ENCODE measurements at regions not wholly inside any gene's neighbourhood (a gene's known extent, or its start where the extent isn't known, plus 50 kb on each side); places are given as distances from the start of the nearest gene placed in this dataset.

- peaks cover 21% of the 10 kb centered on the region for H3K4me1 Mint-ChIP-seq
- ChIA-PET CTCF (no interaction called here), POLR2A (no interaction called here)
- H3K27ac Mint-ChIP-seq: no peak overlapping the region
- no peaks in the 10 kb centered on the region for H3K27me3 Mint-ChIP-seq (ENCODE audit: low read depth)
- TF ChIP-seq E2F5 (CRISPR knock-in tag; IDR thresholded peaks at IDR 0.05): no peak
- TF ChIP-seq AR (CRISPR knock-in tag; IDR thresholded peaks at IDR 0.05): no peak
- no peak for TF ChIP-seq MLX (CRISPR knock-in tag; IDR thresholded peaks at IDR 0.05)
- TF ChIP-seq ETV6 (CRISPR knock-in tag; IDR thresholded peaks at IDR 0.05): no peak
- H3K9me3 Mint-ChIP-seq: peaks cover 21% of the 10 kb centered on the region
- peaks cover 16% of the 10 kb centered on the region for H3K36me3 Mint-ChIP-seq
- no peak for DNase-seq (ENCODE audit: low spot score)
- no peak overlapping the region for H3K4me3 Mint-ChIP-seq
- ATAC-seq: no peak
Observed at GRCh38 chr3:75061806-75062205, 447.3 kb upstream of the CNTN3 start.

GRCh38 chr3:75075158-75075557 is 460.7 kb upstream of the CNTN3 start:
- POLR2A ChIA-PET: no interaction called here
- Mint-ChIP-seq H3K4me3 (no peak overlapping the region), H3K36me3 (no peaks in the 10 kb centered on the region), H3K27ac (no peak overlapping the region), H3K4me1 (no peaks in the 10 kb centered on the region), H3K27me3 (ENCODE audit: low read depth) (no peaks in the 10 kb centered on the region), H3K9me3 (0 out of 2 replicates have a peak, but pooled peaks cover under 1% of the 10 kb centered on the region)
- CTCF ChIA-PET: no interaction called here
- ATAC-seq (no peak), DNase-seq (ENCODE audit: low spot score) (no peak)
- TF ChIP-seq MAX (CRISPR knock-in tag; IDR thresholded peaks at IDR 0.05) (no peak), OVOL2 (CRISPR knock-in tag; IDR thresholded peaks at IDR 0.05; ENCODE audit: borderline replicate concordance) (no peak), NR3C1 (CRISPR knock-in tag; conservative IDR thresholded peaks at IDR 0.05; ENCODE audit: low read depth) (no peak), CREM (CRISPR knock-in tag; IDR thresholded peaks at IDR 0.05) (no peak), ZNF232 (CRISPR knock-in tag; IDR thresholded peaks at IDR 0.05) (no peak), PREB (CRISPR knock-in tag; IDR thresholded peaks at IDR 0.05; ENCODE audit: borderline replicate concordance) (no peak), ZNF263 (CRISPR knock-in tag; IDR thresholded peaks at IDR 0.05; ENCODE audit: low read depth) (no peak), ZNF121 (CRISPR knock-in tag; IDR thresholded peaks at IDR 0.05) (no peak), FOXK1 (CRISPR knock-in tag; IDR thresholded peaks at IDR 0.05) (no peak), SMAD4 (CRISPR knock-in tag; IDR thresholded peaks at IDR 0.05) (no peak), ETV6 (CRISPR knock-in tag; IDR thresholded peaks at IDR 0.05) (no peak), TP53 (CRISPR knock-in tag; IDR thresholded peaks at IDR 0.05) (no peak), ZNF416 (CRISPR knock-in tag; IDR thresholded peaks at IDR 0.05) (no peak), NR2C2 (CRISPR knock-in tag; IDR thresholded peaks at IDR 0.05) (no peak), E2F1 (CRISPR knock-in tag; IDR thresholded peaks at IDR 0.05) (no peak), MLX (CRISPR knock-in tag; IDR thresholded peaks at IDR 0.05) (no peak), HMGXB4 (CRISPR knock-in tag; IDR thresholded peaks at IDR 0.05) (no peak)

Data from WTC11 (cell line).